CD14-positive monocyte (primary cell): ENCODE measurements at regions not wholly inside any gene's neighbourhood (a gene's known extent, or its start where the extent isn't known, plus 50 kb on each side); places are given as distances from the start of the nearest gene placed in this dataset.

ENCODE experiments used
- DNase-seq, 3 donors: peaks; one replicate each; pipeline ENCODE4 v3.0.0-alpha.2; 2011 to 2022
- H2AFZ ChIP-seq: 2 replicates; pipeline ENCODE4 v1.6.0; 2012; ENCODE audit warnings: mild to moderate bottlenecking, low read depth, low read length, inconsistent platforms; ENCODE audit not compliant: insufficient read depth, poor library complexity, severe bottlenecking
- H3K27ac ChIP-seq, 2 donors: 1 replicate in 1 of 2; 2 replicates in 1 of 2; pipeline ENCODE4 v1.5.1; 2012 to 2013; ENCODE audit warnings: low read length in 2 of 2, control low read depth in 1 of 2, inconsistent platforms in 1 of 2, low read depth in 1 of 2, mild to moderate bottlenecking in 1 of 2
- H3K27me3 ChIP-seq, 2 donors: one replicate each; pipeline versions ENCODE4 v1.6.0 to v1.6.1; 2011 to 2013; ENCODE audit warnings: low read length in 2 of 2; ENCODE audit not compliant: control insufficient read depth in 2 of 2, insufficient read depth in 2 of 2
- H3K36me3 ChIP-seq, 2 donors: replicated peaks in 1 of 2; 1 replicate in 1 of 2; 2 replicates in 1 of 2; pipeline versions ENCODE4 v1.5.1 to v1.6.1; 2012 to 2013; ENCODE audit warnings: low read length in 2 of 2, control low read depth in 1 of 2, inconsistent platforms in 1 of 2, mild to moderate bottlenecking in 1 of 2; ENCODE audit not compliant: insufficient read depth in 2 of 2, control insufficient read depth in 1 of 2
- H3K4me1 ChIP-seq, 2 donors: 1 replicate in 1 of 2; 2 replicates in 1 of 2; pipeline versions ENCODE4 v1.5.1 to v1.6.1; 2012 to 2013; ENCODE audit warnings: low read length in 2 of 2, control low read depth in 1 of 2, inconsistent platforms in 1 of 2, mild to moderate bottlenecking in 1 of 2, moderate library complexity in 1 of 2; ENCODE audit not compliant: insufficient read depth in 2 of 2, control insufficient read depth in 1 of 2
- H3K4me2 ChIP-seq: replicated peaks from 2 replicates; pipeline ENCODE3; 2012; ENCODE audit warnings: low read length, moderate library complexity, mild to moderate bottlenecking; ENCODE audit not compliant: poor library complexity, severe bottlenecking; ENCODE audit errors: extremely low read depth
- H3K4me3 ChIP-seq, 3 experiments: fragments of 200-600 bp in 1 of 3; sonication (generic) in 1 of 3; replicated peaks in 1 of 3; 1 replicate in 2 of 3; 2 replicates in 1 of 3; pipeline ENCODE4 v1.5.1; 2011 to 2013; ENCODE audit warnings: low read length in 3 of 3, mild to moderate bottlenecking in 3 of 3, control low read depth in 2 of 3, low read depth in 2 of 3, inconsistent platforms in 1 of 3, moderate library complexity in 1 of 3
- H3K79me2 ChIP-seq: 2 replicates; pipeline ENCODE4 v1.6.0; 2012; ENCODE audit warnings: mild to moderate bottlenecking, control low read depth, inconsistent platforms, low read length, moderate library complexity; ENCODE audit not compliant: insufficient read depth
- H3K9ac ChIP-seq: 2 replicates; pipeline ENCODE4 v1.6.0; 2017; ENCODE audit warnings: low read length, mild to moderate bottlenecking; ENCODE audit not compliant: insufficient read depth, poor library complexity, severe bottlenecking
- H3K9me3 ChIP-seq, 2 donors: replicated peaks in 1 of 2; 1 replicate in 1 of 2; 2 replicates in 1 of 2; pipeline versions ENCODE4 v1.5.1 to v1.6.1; 2012 to 2013; ENCODE audit warnings: low read length in 2 of 2, control low read depth in 1 of 2; ENCODE audit not compliant: control insufficient read depth in 1 of 2, insufficient read depth in 1 of 2
- H4K20me1 ChIP-seq: 2 replicates; pipeline ENCODE4 v1.6.0; 2012; ENCODE audit warnings: mild to moderate bottlenecking, low read length, control low read depth, moderate library complexity; ENCODE audit not compliant: insufficient read depth
- H3K27ac Mint-ChIP-seq, 7 donors: one replicate each; pipeline ENCODE4 v1.8.0; 2020; ENCODE audit warnings: mild to moderate bottlenecking in 7 of 7, mixed read lengths in 7 of 7, moderate library complexity in 6 of 7, inconsistent platforms in 2 of 7
- H3K27me3 Mint-ChIP-seq, 3 donors: one replicate each; pipeline ENCODE4 v1.8.0; 2021 to 2022; ENCODE audit warnings: low read depth in 3 of 3, mild to moderate bottlenecking in 3 of 3, mixed read lengths in 3 of 3, moderate library complexity in 3 of 3, inconsistent platforms in 1 of 3
- H3K36me3 Mint-ChIP-seq, 2 donors: one replicate each; pipeline ENCODE4 v1.8.0; 2020; ENCODE audit warnings: mixed read lengths in 2 of 2, inconsistent platforms in 1 of 2, mild to moderate bottlenecking in 1 of 2
- H3K4me1 Mint-ChIP-seq: one replicate; pipeline ENCODE4 v1.8.0; 2020; ENCODE audit warnings: mild to moderate bottlenecking, mixed read lengths
- H3K4me3 Mint-ChIP-seq, 2 donors: one replicate each; pipeline ENCODE4 v1.8.0; 2020; ENCODE audit warnings: mild to moderate bottlenecking in 2 of 2, mixed read lengths in 2 of 2, moderate library complexity in 1 of 2
- H3K9me3 Mint-ChIP-seq, 7 donors: one replicate each; pipeline ENCODE4 v1.8.0; 2020 to 2022; ENCODE audit warnings: mixed read lengths in 7 of 7, mild to moderate bottlenecking in 6 of 7, moderate library complexity in 6 of 7, inconsistent platforms in 2 of 7
- CTCF ChIP-seq: fragments of 200-600 bp; IDR thresholded peaks from one replicate; pipeline ENCODE4 v1.8.0; 2022; ENCODE audit warnings: antibody characterized with exemption, mild to moderate bottlenecking
- whole genome bisulfite sequencing: methylation state at CpG from one replicate; pipeline ENCODE4 v1.1.5; 2013; ENCODE audit warnings: missing lambda C conversion rate; ENCODE audit not compliant: insufficient coverage; 5-methylcytosine and 5-hydroxymethylcytosine counted together
- intact Hi-C, 2 donors: fragments of 100-400 bp; cut with micrococcal nuclease; formaldehyde crosslinking; loops; one replicate each; pipeline versions ENCODE4 v1.15.0 to v1.15.1; 2023

- intact Hi-C loops, result no loop called here
- Mint-ChIP-seq H3K4me3 (no peak overlapping the region), H3K27ac (no peak overlapping the region), H3K27me3 (no peaks in the 10 kb centered on the region), H3K36me3 (no peaks in the 10 kb centered on the region), H3K4me1 (no peaks in the 10 kb centered on the region), H3K9me3 (peaks cover 1 to 15% (median 5%) of the 10 kb centered on the region in 7 donors)
- Histone ChIP-seq H3K27me3 (no peaks in the 10 kb centered on the region), H4K20me1 (no peaks in the 10 kb centered on the region), H3K4me1 (no peaks in the 10 kb centered on the region), H3K79me2 (no peaks in the 10 kb centered on the region), H3K9ac (no peak overlapping the region), H3K27ac (no peak overlapping the region), H2AFZ (no peak overlapping the region), H3K4me3 (no peak overlapping the region), H3K4me2 (no peak overlapping the region), H3K9me3 (peaks cover 17 to 18% of the 10 kb centered on the region in 2 donors), H3K36me3 (no peaks in the 10 kb centered on the region)
- 87% methylated on average over 8 of the region's 8 CpGs for WGBS
- DNase-seq, result no peak
- TF ChIP-seq CTCF, result no peak
These were observed 654.9 kb upstream of the EYS start for GRCh38 chr6:66361886-66362285.

- Histone ChIP-seq H3K36me3 (no peaks in the 10 kb centered on the region), H3K4me1 (no peaks in the 10 kb centered on the region), H2AFZ (no peak overlapping the region), H3K4me3 (no peak overlapping the region), H3K9ac (no peak overlapping the region), H4K20me1 (no peaks in the 10 kb centered on the region), H3K9me3 (peaks cover 10 to 12% of the 10 kb centered on the region in 2 donors), H3K4me2 (no peak overlapping the region), H3K27me3 (no peaks in the 10 kb centered on the region), H3K27ac (no peak overlapping the region), H3K79me2 (no peaks in the 10 kb centered on the region)
- Mint-ChIP-seq H3K9me3 (peaks cover 0 to 14% (median 5%) of the 10 kb centered on the region in 7 donors), H3K4me1 (no peaks in the 10 kb centered on the region), H3K27me3 (no peaks in the 10 kb centered on the region), H3K4me3 (no peak overlapping the region), H3K27ac (no peak overlapping the region), H3K36me3 (no peaks in the 10 kb centered on the region)
- intact Hi-C loops, result no loop called here
- DNase-seq, result no peak
- no peak for TF ChIP-seq CTCF
These were observed 650.8 kb upstream of the EYS start for GRCh38 chr6:66357781-66358180.
